SU-DHL-6 (cell line): ENCODE measurements at regions not wholly inside any gene's neighbourhood (a gene's known extent, or its start where the extent isn't known, plus 50 kb on each side); places are given as distances from the start of the nearest gene placed in this dataset.
A peak's percentile ranks its signal among the peaks of the same experiment; 100 is the strongest.
"Not testable (repeated sequence)": the region's sequence is repeated elsewhere in the genome, so short reads cannot be mapped to it uniquely, and the experiment has no call there.

Experiments used
- H2AFZ ChIP-seq: fragments of 200-600 bp; sonication (generic); 2 replicates; pipeline ENCODE4 v1.6.1; 2014; ENCODE audit warnings: low read depth, mild to moderate bottlenecking, moderate library complexity, mixed read lengths, antibody characterized with exemption, low read length; ENCODE audit not compliant: severe bottlenecking
- H3F3A ChIP-seq: fragments of 200-600 bp; shearing (Covaris generic); 2 replicates; pipeline ENCODE4 v1.6.0; 2016; ENCODE audit warnings: antibody characterized with exemption, mild to moderate bottlenecking; ENCODE audit not compliant: insufficient read depth
- H3K27ac ChIP-seq: fragments of 200-600 bp; sonication (generic); 2 replicates; pipeline ENCODE4 v1.5.1; 2016; ENCODE audit warnings: low read depth, mild to moderate bottlenecking, low read length, moderate library complexity, mixed read lengths
- H3K27me3 ChIP-seq: fragments of 200-600 bp; sonication (generic), shearing (Covaris generic); 2 replicates; pipeline ENCODE4 v1.6.0; 2014; ENCODE audit warnings: mild to moderate bottlenecking, low read length
- H3K36me3 ChIP-seq: fragments of 200-600 bp; sonication (generic); 2 replicates; pipeline ENCODE4 v1.6.1; 2014; ENCODE audit warnings: mild to moderate bottlenecking, low read length, mixed read lengths
- H3K4me2 ChIP-seq: fragments of 300-600, 200-600 bp; shearing (Covaris generic), sonication (generic); 2 replicates; pipeline ENCODE4 v1.6.0; 2014; ENCODE audit warnings: low read length, low read depth, mild to moderate bottlenecking; ENCODE audit not compliant: poor library complexity, severe bottlenecking
- H3K4me3 ChIP-seq: fragments of 200-600 bp; sonication (generic); 2 replicates; pipeline ENCODE4 v1.5.1; 2014; ENCODE audit warnings: antibody characterized with exemption, low read length, mild to moderate bottlenecking, mixed read lengths; ENCODE audit not compliant: insufficient read depth, poor library complexity, severe bottlenecking
- H3K79me2 ChIP-seq: fragments of 200-600 bp; sonication (generic); 2 replicates; pipeline ENCODE4 v1.6.1; 2014; ENCODE audit warnings: mild to moderate bottlenecking, low read length, moderate library complexity; ENCODE audit not compliant: insufficient read depth
- H3K9ac ChIP-seq: fragments of 200-600 bp; sonication (generic); 2 replicates; pipeline ENCODE4 v1.7.0; 2014; ENCODE audit warnings: mild to moderate bottlenecking, low read length
- H3K9me2 ChIP-seq: fragments of 200-600 bp; sonication (generic); replicated peaks from 2 replicates; pipeline ENCODE4 v1.6.1; 2014; ENCODE audit warnings: low read length; ENCODE audit not compliant: insufficient read depth
- H3K9me3 ChIP-seq: fragments of 200-600 bp; sonication (generic); 2 replicates; pipeline ENCODE4 v1.6.1; 2014; ENCODE audit warnings: low read length, mixed read lengths; ENCODE audit not compliant: insufficient read depth
- H4K20me1 ChIP-seq: fragments of 200-600 bp; sonication (generic); 2 replicates; pipeline ENCODE4 v1.6.1; 2014; ENCODE audit warnings: low read depth, mild to moderate bottlenecking, antibody characterized with exemption, low read length, moderate library complexity, mixed read lengths
- CTCF ChIP-seq: fragments of 200-600 bp; sonication (generic); IDR thresholded peaks from one replicate; pipeline ENCODE4 v1.5.1; 2017; ENCODE audit warnings: antibody characterized with exemption, mild to moderate bottlenecking, low read length, moderate library complexity; ENCODE audit not compliant: insufficient read depth, poor library complexity, severe bottlenecking
- EZH2phosphoT487 ChIP-seq: fragments of 200-600 bp; sonication (generic), shearing (Covaris generic); conservative IDR thresholded peaks from 2 replicates; pipeline ENCODE4 v1.6.1; 2018; ENCODE audit warnings: mild to moderate bottlenecking, antibody characterized with exemption, low read length, moderate library complexity, mixed read lengths

DNA sequence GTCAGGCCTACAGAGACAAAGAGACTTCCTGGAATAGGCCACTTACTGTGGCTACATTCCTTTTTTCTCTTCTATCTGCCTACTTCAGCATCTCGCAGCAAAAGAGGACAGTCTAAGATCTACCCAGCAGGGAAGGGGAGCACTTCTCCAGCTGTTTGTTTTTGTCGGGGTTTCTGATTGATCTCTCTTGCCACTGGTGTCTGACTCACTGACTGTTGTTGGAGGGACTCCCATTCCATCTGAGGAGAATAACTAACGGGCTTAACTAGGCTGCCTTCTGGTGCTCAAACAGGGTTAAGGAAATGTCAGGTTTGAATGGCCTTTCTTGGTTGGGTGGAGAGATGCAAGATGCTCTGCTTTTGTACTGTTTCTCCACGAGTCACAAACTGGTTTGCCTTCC lies 100.2 kb upstream of the TMEM164 start:
- no peak overlapping the region for H2AFZ ChIP-seq
- no peaks in the 10 kb centered on the region for H3F3A ChIP-seq
- H3K4me2 ChIP-seq, result no peak overlapping the region
- H4K20me1 ChIP-seq, result no peaks in the 10 kb centered on the region
- H3K36me3 ChIP-seq, result no peaks in the 10 kb centered on the region
- H3K9me2 ChIP-seq, result no peaks in the 10 kb centered on the region
- no peaks in the 10 kb centered on the region for H3K9me3 ChIP-seq
- no peak overlapping the region for H3K4me3 ChIP-seq
- no peak overlapping the region for H3K27ac ChIP-seq
- H3K9ac ChIP-seq, result no peak overlapping the region
- no peak for TF ChIP-seq CTCF
- TF ChIP-seq EZH2phosphoT487, result no peak
- no peaks in the 10 kb centered on the region for H3K79me2 ChIP-seq
- no peaks in the 10 kb centered on the region for H3K27me3 ChIP-seq

- Histone ChIP-seq H3F3A (no peaks in the 10 kb centered on the region), H3K27me3 (no peaks in the 10 kb centered on the region), H3K27ac (no peak overlapping the region), H3K79me2 (no peaks in the 10 kb centered on the region), H3K4me2 (no peak overlapping the region), H3K9ac (no peak overlapping the region), H2AFZ (no peak overlapping the region), H3K9me2 (no peaks in the 10 kb centered on the region), H3K9me3 (no peaks in the 10 kb centered on the region), H3K4me3 (no peak overlapping the region), H3K36me3 (no peaks in the 10 kb centered on the region), H4K20me1 (no peaks in the 10 kb centered on the region)
- TF ChIP-seq EZH2phosphoT487 (no peak), CTCF (peak; percentile 15)
These were observed 91.9 kb upstream of the TMEM164 start for GRCh38 chrX:109911046-109911445.

GRCh38 chrX:109912993-109913392 lies 89.9 kb upstream of the TMEM164 start:
- H3K27ac ChIP-seq, H3K4me3 ChIP-seq, H3F3A ChIP-seq, H4K20me1 ChIP-seq, H3K4me2 ChIP-seq, H3K79me2 ChIP-seq, H3K36me3 ChIP-seq, H3K9ac ChIP-seq, H3K27me3 ChIP-seq, H3K9me3 ChIP-seq, H2AFZ ChIP-seq, H3K9me2 ChIP-seq: not testable (repeated sequence)

- Histone ChIP-seq H3K4me3 (no peak overlapping the region), H4K20me1 (no peaks in the 10 kb centered on the region), H3K4me2 (no peak overlapping the region)
These were observed 88.6 kb upstream of the TMEM164 start for GRCh38 chrX:109914114-109914849.

More at GRCh38 chrX:109914114-109914849, 88.6 kb upstream of the TMEM164 start:
- H3K9me3 ChIP-seq, result no peaks in the 10 kb centered on the region
- no peaks in the 10 kb centered on the region for H3F3A ChIP-seq
- H2AFZ ChIP-seq, result no peak overlapping the region
- no peak for TF ChIP-seq EZH2phosphoT487
- no peak for TF ChIP-seq CTCF
- no peaks in the 10 kb centered on the region for H3K27me3 ChIP-seq
- no peaks in the 10 kb centered on the region for H3K36me3 ChIP-seq
- no peaks in the 10 kb centered on the region for H3K9me2 ChIP-seq
- no peak overlapping the region for H3K27ac ChIP-seq
- H3K79me2 ChIP-seq, result no peaks in the 10 kb centered on the region
- H3K9ac ChIP-seq, result no peak overlapping the region
